SHP77 (cell line): ENCODE measurements at regions not wholly inside any gene's neighbourhood (a gene's known extent, or its start where the extent isn't known, plus 50 kb on each side); places are given as distances from the start of the nearest gene placed in this dataset.
A peak's percentile ranks its signal among the peaks of the same experiment; 100 is the strongest.
"Not testable (repeated sequence)": the region's sequence is repeated elsewhere in the genome, so short reads cannot be mapped to it uniquely, and the experiment has no call there.

Experiments used
- DNase-seq, 2 experiments: peaks; one replicate each; lab custom pipeline; 2025; lab: John Stamatoyannopoulos, UW

- DNase-seq, result no peak
These were observed 155.5 kb upstream of the MGAT4C start for GRCh38 chr12:86411710-86412109.

- DNase-seq, result no peak
These were observed 151.5 kb upstream of the MGAT4C start for GRCh38 chr12:86407620-86408208.

GRCh38 chr12:86389949-86390348 lies 133.8 kb upstream of the MGAT4C start:
- DNase-seq, result no peak

- no peak for DNase-seq
These were observed 131.5 kb upstream of the MGAT4C start for GRCh38 chr12:86387591-86388145.

- not testable (repeated sequence) for DNase-seq
These were observed 127.6 kb upstream of the MGAT4C start for GRCh38 chr12:86383759-86384158.

- DNase-seq, result no peak
These were observed 123.1 kb upstream of the MGAT4C start for GRCh38 chr12:86379337-86379736.

- DNase-seq, result no peak
These were observed 119.9 kb upstream of the MGAT4C start for GRCh38 chr12:86376052-86376451.

GRCh38 chr12:86373813-86374212 lies 117.6 kb upstream of the MGAT4C start:
- no peak for DNase-seq

- no peak for DNase-seq
These were observed 110.9 kb upstream of the MGAT4C start for GRCh38 chr12:86367137-86367536.

- peak in 1 of 2 experiments; percentile 17 for DNase-seq
These were observed 93.0 kb upstream of the MGAT4C start for GRCh38 chr12:86349196-86349595.

- DNase-seq, result no peak
These were observed 77.8 kb upstream of the MGAT4C start for GRCh38 chr12:86333955-86334522.

GRCh38 chr12:86331457-86331856 lies 75.3 kb upstream of the MGAT4C start:
- no peak for DNase-seq

GRCh38 chr12:86331012-86331411 lies 74.8 kb upstream of the MGAT4C start:
- DNase-seq, result no peak

- no peak for DNase-seq
These were observed 56.0 kb upstream of the MGAT4C start for GRCh38 chr12:86312232-86312631.
